ENCODE measurements at regions not wholly inside any gene's neighbourhood (a gene's known extent, or its start where the extent isn't known, plus 50 kb on each side); places are given as distances from the start of the nearest gene placed in this dataset.

DNA sequence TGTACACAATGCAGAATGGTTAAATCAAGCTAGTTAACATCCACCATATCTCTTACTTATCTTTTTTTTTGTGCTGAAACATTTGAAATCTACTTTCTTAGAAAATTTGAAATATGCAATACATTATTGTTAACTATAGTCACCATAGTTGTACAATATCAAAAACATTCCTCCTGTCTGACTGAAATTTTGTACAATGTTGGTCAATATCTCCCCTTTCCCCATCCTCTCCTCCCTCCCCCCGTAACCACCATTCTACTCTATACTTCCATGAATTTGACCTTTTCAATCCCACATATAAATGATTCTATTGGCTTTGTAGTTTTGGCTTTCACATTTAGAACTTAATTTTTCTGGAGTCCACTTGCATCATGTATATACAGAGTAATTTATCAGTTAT, 63.5 kb upstream of the DCD start:
- no peak for DNase-seq

DNA sequence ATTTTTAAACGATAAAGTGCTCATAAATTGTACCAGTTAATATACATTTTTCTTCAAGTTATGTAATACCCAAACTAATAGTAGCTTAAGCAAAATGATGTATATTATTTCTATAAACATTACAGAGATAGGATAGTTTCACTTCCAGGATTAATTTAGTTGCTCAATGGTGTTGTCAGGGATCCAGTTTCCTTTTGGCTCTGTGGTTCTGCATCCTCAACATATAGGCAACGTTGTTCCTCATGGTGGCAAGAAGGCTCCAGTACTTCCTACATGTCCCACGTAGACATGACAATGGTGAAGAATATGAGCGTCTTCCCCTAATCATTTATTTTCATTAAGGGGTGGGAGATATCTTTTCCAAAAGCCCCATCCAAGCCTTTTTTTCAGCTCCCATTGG, 60.7 kb upstream of the DCD start:
- no peak for DNase-seq

DNA sequence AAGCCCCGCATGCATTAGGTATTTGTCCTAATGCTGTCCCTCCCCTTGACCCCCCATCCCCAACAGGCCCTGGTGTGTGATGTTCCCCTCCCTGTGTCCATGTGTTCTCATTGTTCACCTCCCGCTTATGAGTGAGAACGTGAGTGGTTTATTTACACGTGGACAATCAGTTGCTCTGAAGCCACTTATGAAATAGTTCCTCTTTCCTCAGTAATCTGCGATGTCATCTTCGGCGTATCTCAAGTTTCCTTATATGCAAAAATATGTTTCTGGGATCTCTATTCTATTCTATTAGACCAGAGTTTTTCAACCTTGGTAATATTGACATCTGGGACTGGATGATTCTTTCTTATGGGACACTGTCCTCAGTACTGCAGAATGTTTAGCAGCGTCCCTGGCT, 56.0 kb upstream of the DCD start:
- peak; percentile 56 for DNase-seq

DNA sequence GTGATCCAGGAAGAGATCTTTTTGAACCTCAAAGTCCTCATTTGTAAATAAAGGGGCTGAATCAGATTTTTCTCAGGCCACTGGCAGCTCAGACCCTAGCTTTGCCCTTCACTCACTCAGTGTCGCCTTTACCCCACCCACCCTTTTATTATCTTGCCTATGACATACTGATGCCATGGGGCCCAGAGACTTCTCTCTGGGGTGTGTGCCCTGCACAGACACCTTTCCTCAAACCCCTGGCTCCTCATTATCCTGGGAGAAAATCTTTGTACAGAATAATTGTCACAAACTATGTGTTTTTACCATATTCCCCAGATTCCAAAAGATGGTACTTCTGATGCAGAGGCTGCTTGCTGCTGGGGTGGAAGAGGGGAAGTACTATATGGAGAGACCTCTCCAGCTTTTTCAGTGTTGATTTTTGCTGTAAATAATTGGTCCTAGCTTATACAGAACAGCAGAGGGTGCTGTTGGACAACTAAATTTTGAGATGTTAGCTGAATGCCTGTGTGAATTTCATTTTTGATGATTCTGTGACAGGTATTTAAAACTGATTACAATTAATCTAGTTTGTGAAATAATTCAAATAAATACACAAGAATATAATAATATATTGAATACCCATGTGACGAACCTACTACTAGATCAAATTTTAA, 53.9 kb upstream of the DCD start:
- DNase-seq, result peak; percentile 80

DNA sequence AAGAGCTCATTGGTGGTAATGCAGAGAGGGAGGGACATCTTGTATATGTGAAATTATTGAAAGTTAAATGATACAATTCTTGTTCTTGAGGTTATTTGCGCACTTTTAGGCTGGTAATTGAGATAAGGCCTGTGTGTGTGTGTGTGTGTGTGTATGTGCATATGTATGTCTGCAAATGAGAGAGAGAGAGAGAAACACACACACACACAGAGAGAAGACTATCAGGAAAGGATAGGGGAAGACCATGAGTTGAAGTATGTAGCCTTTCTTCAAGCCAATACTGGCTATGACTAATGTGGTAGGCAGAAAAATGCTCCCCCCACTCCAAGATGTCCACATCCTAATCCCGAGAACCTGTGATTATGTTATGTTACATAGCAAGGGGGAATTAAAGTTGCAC, 52.7 kb upstream of the DCD start:
- no peak for DNase-seq

DNA sequence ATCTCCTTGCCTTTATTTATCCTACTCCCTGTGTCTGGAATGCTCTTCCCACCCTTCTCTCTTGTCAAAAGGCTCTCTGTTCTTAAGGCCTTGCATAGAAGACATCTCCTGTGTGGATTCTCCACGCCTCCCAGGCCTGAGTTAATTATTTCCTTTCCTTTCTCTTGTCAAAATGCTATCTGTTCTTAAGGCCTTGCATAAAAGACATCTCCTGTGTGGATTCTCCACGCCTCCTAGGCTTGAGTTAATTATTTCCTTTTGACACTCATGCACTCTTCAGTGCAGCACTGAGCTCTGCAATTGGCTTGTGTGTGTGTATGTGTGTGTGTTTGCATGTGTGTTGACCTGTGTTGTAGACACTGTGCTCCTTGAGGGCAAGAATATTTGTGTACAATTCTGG, 52.1 kb upstream of the DCD start:
- DNase-seq, result no peak

All from OCI-M1 (cell line).